Neural cell (in vitro differentiated cells): ENCODE measurements at regions not wholly inside any gene's neighbourhood (a gene's known extent, or its start where the extent isn't known, plus 50 kb on each side); places are given as distances from the start of the nearest gene placed in this dataset.

ENCODE experiments used
- H2AFZ ChIP-seq: fragments of 200-600, 300-800 bp; sonication (generic), shearing (Covaris generic); 2 replicates; pipeline ENCODE4 v1.6.0; 2014; ENCODE audit warnings: low read depth, mild to moderate bottlenecking, antibody characterized with exemption, low read length, moderate library complexity
- H3F3A ChIP-seq: fragments of 200-600 bp; shearing (Covaris generic); 2 replicates; pipeline ENCODE4 v1.6.1; 2016; ENCODE audit warnings: mild to moderate bottlenecking, moderate library complexity, mixed read lengths, antibody characterized with exemption, low read length; ENCODE audit not compliant: insufficient read depth, poor library complexity, severe bottlenecking
- H3K27ac ChIP-seq: fragments of 200-600, 300-800 bp; sonication (generic), shearing (Covaris generic); 2 replicates; pipeline ENCODE4 v1.5.1; 2014; ENCODE audit warnings: mild to moderate bottlenecking, low read length, moderate library complexity
- H3K27me3 ChIP-seq: fragments of 300-800, 200-600 bp; sonication (generic), shearing (Covaris generic); 2 replicates; pipeline ENCODE4 v1.6.0; 2014; ENCODE audit warnings: mild to moderate bottlenecking, low read depth, low read length, moderate library complexity; ENCODE audit not compliant: insufficient read depth
- H3K36me3 ChIP-seq: fragments of 300-800, 200-600 bp; sonication (generic), shearing (Covaris generic); 2 replicates; pipeline ENCODE4 v1.5.1; 2014; ENCODE audit warnings: mild to moderate bottlenecking, antibody characterized with exemption, low read length, moderate library complexity; ENCODE audit not compliant: insufficient read depth
- H3K4me2 ChIP-seq: fragments of 300-800, 200-600 bp; sonication (generic), shearing (Covaris generic); 2 replicates; pipeline ENCODE4 v1.6.0; 2014; ENCODE audit warnings: mild to moderate bottlenecking, low read length
- H3K4me3 ChIP-seq: fragments of 300-800, 200-600 bp; sonication (generic), shearing (Covaris generic); 2 replicates; pipeline ENCODE4 v1.5.1; 2014; ENCODE audit warnings: mild to moderate bottlenecking, low read length, moderate library complexity
- H3K79me2 ChIP-seq: fragments of 200-600 bp; shearing (Covaris generic); replicated peaks from 2 replicates; pipeline ENCODE4 v1.6.0; 2014; ENCODE audit warnings: mild to moderate bottlenecking, low read length, moderate library complexity; ENCODE audit not compliant: insufficient read depth
- H3K9ac ChIP-seq: fragments of 300-800, 200-600 bp; sonication (generic), shearing (Covaris generic); 2 replicates; pipeline ENCODE4 v1.6.1; 2016; ENCODE audit warnings: mild to moderate bottlenecking, low read length, mixed read lengths
- H3K9me2 ChIP-seq: fragments of 200-600 bp; shearing (Covaris generic); 2 replicates; pipeline ENCODE4 v1.6.1; 2016; ENCODE audit warnings: mild to moderate bottlenecking, low read length, mixed read lengths; ENCODE audit not compliant: insufficient read depth
- H3K9me3 ChIP-seq: fragments of 200-600, 300-800 bp; sonication (generic), shearing (Covaris generic); 2 replicates; pipeline ENCODE4 v1.6.1; 2016; ENCODE audit warnings: mild to moderate bottlenecking, mixed run types, low read length, moderate library complexity, mixed read lengths
- H4K20me1 ChIP-seq: fragments of 200-600 bp; shearing (Covaris generic); 2 replicates; pipeline ENCODE4 v1.6.1; 2016; ENCODE audit warnings: mild to moderate bottlenecking, mixed run types; ENCODE audit not compliant: insufficient read depth
- CTCF ChIP-seq: fragments of 450-650 bp; IDR thresholded peaks from 2 replicates; pipeline ENCODE4 v1.5.1; 2014; ENCODE audit warnings: antibody characterized with exemption, mild to moderate bottlenecking, moderate library complexity; ENCODE audit not compliant: poor library complexity, severe bottlenecking
- EZH2 ChIP-seq: fragments of 200-600, 300-800 bp; shearing (Covaris generic), sonication (generic); IDR thresholded peaks from 2 replicates; pipeline ENCODE4 v1.6.1; 2014; ENCODE audit warnings: antibody characterized with exemption, low read length, borderline replicate concordance, mild to moderate bottlenecking; ENCODE audit not compliant: insufficient read depth, poor library complexity, severe bottlenecking
- MXI1 ChIP-seq: fragments of 450-650 bp; conservative IDR thresholded peaks from 2 replicates; pipeline ENCODE4 v1.6.1; 2014; ENCODE audit warnings: antibody characterized with exemption, mild to moderate bottlenecking; ENCODE audit not compliant: poor library complexity, severe bottlenecking
- POLR2AphosphoS5 ChIP-seq: IDR thresholded peaks from 2 replicates; pipeline ENCODE4 v1.6.1; 2012
- SMC3 ChIP-seq: fragments of 450-650 bp; conservative IDR thresholded peaks from 2 replicates; pipeline ENCODE4 v1.6.1; 2014; ENCODE audit warnings: antibody characterized with exemption, mild to moderate bottlenecking, moderate library complexity; ENCODE audit not compliant: poor library complexity
- TAF1 ChIP-seq: IDR thresholded peaks from 2 replicates; pipeline ENCODE4 v1.6.1; 2012; ENCODE audit warnings: low read depth

- TF ChIP-seq SMC3 (no peak), CTCF (no peak), EZH2 (no peak), TAF1 (no peak), MXI1 (no peak), POLR2AphosphoS5 (no peak)
- no peak overlapping the region for H3K9ac ChIP-seq
- no peaks in the 10 kb centered on the region for H3K9me2 ChIP-seq
- H2AFZ ChIP-seq = no peak overlapping the region
- no peaks in the 10 kb centered on the region for H3K79me2 ChIP-seq
- H4K20me1 ChIP-seq = no peaks in the 10 kb centered on the region
- no peaks in the 10 kb centered on the region for H3F3A ChIP-seq
- H3K9me3 ChIP-seq = no peaks in the 10 kb centered on the region
- no peak overlapping the region for H3K4me2 ChIP-seq
- H3K27me3 ChIP-seq = no peaks in the 10 kb centered on the region
- H3K27ac ChIP-seq = no peak overlapping the region
- H3K4me3 ChIP-seq = no peak overlapping the region
- H3K36me3 ChIP-seq = no peaks in the 10 kb centered on the region
Measured at GRCh38 chr4:122003335-122003734, 51.5 kb upstream of the TRPC3 start.
